Activated CD4-positive, alpha-beta T cell treated with anti-CD3 and anti-CD28 coated beads for 48 hours (primary cell): ENCODE measurements at regions not wholly inside any gene's neighbourhood (a gene's known extent, or its start where the extent isn't known, plus 50 kb on each side); places are given as distances from the start of the nearest gene placed in this dataset.
"Not testable (repeated sequence)": the region's sequence is repeated elsewhere in the genome, so short reads cannot be mapped to it uniquely, and the experiment has no call there.

ENCODE experiments used
- DNase-seq: peaks from one replicate; pipeline ENCODE4 v3.0.0-alpha.2; 2020

DNA sequence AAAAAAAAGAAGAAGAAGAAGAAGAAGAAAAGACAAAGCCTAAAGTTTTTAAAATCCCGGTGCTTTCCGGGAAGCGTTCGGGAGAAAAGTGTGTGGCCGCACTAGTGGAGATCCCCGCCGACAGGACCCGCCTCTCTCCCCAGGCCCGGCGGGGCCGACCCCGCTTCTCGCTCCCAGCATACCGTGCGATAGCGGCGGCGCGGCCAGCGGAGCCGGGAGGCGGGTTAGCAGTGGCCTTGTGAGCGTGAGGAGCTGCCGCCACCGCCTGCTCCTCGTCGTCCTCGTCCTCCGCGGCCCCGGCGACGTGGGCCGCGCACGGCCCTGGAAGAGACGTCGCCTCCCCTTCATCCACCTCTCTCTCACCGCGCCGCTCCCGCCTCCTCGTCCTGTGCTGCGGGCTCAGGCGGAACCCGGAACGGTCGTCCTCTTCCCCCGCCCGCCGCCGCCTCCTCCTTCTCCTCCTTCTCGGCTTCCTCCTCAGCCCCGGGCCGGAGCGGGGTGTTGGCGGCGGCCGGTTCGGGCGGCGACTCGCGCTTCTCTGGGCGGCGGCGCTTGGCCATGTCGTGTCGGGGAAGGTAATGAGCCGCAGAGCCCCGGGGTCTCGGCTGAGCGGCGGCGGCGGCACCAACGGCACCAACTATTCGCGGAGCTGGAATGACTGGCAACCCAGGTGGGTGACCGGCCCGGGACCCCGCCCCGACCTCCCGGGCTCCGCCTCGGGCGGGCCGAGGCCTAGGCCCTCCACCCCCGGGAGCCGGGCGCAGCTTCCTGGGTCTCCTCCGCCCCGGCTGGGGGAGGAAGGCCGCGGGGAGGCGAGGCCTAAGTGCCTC lies 62.6 kb upstream of the CDR2 start:
- peak; percentile 82 for DNase-seq

DNA sequence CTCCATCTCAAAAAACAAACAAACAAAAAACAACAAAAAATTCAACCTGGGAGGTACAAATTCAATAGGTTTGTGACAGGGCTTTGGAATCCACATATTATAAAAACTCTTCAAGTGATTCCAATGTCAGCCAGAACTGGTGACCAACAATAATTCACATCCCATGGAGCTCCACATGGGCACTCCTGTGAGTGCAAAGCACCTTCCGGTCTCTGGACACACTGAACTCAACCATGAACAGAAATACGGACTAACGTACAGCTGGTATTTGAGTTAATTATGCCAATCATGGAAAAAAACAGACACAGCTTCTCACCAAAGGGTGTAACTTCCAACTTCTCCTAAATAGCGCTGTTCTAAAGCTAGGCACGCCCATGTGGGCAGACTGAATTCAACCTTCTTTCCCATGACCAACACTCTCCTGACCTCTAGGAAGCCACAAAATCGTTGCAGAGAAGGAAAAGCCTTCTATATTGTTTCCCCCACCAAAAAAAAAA lies 62.0 kb upstream of the CDR2 start:
- DNase-seq, result not testable (repeated sequence)

DNA sequence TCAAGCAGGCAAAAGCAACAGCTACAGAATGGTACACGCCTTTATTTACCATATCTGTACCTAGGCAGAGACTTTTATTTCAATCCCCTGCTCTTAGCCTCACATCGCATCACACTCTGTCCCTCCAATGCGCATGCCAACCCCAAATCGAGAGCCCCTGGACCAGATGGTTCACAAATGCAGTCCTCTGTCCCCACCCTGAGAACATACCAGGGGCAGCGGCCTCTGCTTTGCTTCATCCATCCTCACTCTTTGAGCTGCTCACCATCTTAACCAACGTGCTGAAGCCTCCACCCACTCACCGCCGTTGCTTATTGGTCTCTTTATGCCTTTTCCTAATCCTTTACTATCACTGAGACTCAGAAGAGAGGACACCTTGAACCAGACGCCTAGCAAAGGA lies 56.9 kb upstream of the CDR2 start:
- DNase-seq, result not testable (repeated sequence)

DNA sequence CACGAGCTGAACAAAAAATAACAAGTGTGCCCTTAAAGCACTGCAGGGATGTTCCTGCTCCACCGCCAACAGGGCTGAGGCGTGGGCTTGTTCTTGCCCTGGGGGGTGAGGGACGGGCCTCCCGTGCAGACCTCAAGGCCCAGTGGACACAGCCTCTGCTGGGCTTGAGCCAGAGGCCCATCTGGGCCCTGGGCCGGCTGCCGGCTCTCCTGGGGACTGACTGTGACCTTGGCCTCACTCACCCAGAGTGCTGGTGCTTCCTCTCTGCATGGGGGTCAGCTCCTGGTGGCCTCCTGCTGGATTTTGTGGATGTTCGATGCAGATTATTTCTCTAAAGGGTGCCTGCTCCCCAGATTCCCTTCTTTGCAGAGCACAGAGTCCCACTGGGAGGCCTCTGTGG lies 54.2 kb upstream of the CDR2 start:
- DNase-seq, result no peak

DNA sequence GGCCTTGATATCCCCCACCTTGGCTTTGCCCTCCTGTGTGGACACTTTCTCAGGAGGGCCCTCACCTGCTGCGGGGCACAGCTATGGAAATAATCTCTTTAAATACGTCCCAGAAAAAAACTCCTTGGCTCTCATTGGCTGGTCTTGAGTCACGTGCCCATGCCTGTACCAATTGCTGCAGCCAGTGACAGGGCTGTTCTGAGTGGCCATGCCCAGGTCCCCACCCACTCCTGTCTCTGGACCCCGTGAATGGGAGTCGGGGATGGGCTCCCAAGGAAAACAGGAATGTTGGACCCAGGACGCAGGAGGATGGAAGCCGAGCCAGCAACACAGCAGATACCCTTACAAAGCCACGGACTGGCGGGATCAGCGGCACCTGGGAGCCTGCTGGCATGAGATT lies 53.1 kb upstream of the CDR2 start:
- no peak for DNase-seq

GRCh38 chr16:22425847-22426246 lies 51.4 kb upstream of the CDR2 start:
- no peak for DNase-seq

DNA sequence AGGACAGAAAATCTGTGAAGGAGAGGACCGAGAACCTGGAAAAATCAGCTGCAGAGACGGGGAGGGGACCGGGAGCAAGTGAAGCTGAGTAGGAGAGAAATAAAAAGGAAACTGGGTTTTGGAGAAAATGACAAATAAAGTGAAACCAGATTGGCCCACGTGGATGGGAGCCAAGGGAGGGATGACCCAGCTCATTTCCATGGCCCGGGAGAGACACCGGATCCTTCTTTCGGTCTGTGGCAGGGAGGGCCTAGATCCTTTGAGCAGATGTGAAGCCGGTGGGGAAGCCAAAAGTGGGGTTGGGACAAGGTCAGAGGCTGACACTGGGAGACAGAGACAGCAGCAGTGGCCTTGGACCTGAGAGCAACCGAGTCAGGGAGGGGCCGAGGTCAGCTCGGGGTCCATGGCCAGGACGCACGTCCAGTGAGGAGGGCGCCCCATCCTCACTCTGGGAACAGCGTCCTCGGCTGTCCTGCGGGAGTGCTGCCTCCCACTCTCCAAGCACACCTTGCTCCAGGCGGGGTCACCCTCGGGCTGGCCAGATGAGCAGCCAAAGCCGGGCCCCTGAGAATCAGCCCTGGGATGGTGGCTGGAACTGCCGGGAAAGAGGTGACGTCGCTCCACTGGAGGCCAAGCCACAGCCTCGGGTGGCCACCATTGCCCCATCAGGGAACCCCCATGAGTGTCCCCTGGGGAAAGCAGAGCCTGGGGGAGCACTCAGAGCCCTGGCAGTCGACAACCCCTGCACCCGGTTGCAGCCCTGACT lies 50.8 kb upstream of the CDR2 start:
- no peak for DNase-seq

DNA sequence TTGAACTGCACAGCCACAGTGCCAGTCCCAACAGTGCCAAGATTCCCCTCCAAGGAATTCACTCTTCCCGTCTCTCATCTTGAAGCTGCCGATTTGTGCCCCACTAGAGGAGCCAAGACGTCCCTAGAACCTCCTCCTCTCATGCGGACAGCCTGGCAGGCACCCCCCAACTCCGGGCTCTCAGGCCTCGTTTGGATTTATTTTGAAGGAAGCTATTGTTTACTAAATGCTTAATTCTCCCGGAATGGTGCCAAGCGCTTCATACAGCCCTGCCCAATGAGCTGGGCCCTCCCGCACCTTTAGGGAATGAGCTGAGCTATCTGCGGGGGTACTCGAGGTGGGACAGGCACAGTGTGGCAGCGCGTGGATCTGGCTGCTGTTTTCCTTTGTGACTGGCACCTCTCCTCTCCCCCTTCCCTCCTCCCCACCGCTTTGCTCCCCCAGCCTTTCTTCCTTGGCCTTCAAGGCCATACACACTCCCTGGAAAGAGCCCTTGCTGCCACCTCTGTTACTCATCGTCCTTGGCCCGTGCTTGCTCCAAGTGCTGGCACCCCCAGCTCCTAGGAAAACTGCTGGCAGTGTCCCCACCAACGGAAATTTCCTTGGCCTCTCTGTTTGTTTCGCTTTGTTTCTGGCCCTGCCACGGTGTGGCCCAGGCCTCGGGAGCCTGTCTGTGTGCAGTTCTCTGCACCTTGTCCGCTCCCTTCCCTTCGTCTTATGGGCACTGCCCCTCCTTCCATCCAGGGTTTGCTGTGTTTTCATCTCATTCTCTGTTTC lies 49.9 kb upstream of the CDR2 start:
- DNase-seq, result no peak
